ENCODE measurements at regions not wholly inside any gene's neighbourhood (a gene's known extent, or its start where the extent isn't known, plus 50 kb on each side); places are given as distances from the start of the nearest gene placed in this dataset.

GRCh38 chr15:20348291-20348899 lies 193.2 kb downstream of the GOLGA6L6 start:
- intact Hi-C loops (cut with DNase I) = loop anchor here in 1 of 10 donors (10.0 kb wide), 1 partner anchor 1896 kb away; no protein-coding TSS in a partner anchor
- Histone ChIP-seq H3K36me3 (no peaks in the 10 kb centered on the region), H3K4me1 (no peaks in the 10 kb centered on the region), H3K4me3 (no peak overlapping the region), H3K9me3 (peaks cover 0 to 37% (median 9%) of the 10 kb centered on the region in 11 donors), H3K27ac (no peak overlapping the region), H3K27me3 (peaks cover 2 to 67% (median 14%) of the 10 kb centered on the region in 7 donors)
- WGBS, 2 donors = 79 to 83% methylated on average over 13 of the region's 13 CpGs
- no peak for TF ChIP-seq CTCF (IDR thresholded peaks at IDR 0.05)
- no peak for DNase-seq
- ATAC-seq = no peak

- no peak for ATAC-seq
- intact Hi-C loops (cut with DNase I) = loop anchor here in 1 of 10 donors (10.0 kb wide), 1 partner anchor 1899 kb away; no protein-coding TSS in a partner anchor
Measured at GRCh38 chr15:20346082-20346805, 195.4 kb downstream of the GOLGA6L6 start.

GRCh38 chr15:20345401-20345958 lies 196.1 kb downstream of the GOLGA6L6 start:
- no peak overlapping the region for H3K27ac ChIP-seq
- no peaks in the 10 kb centered on the region for H3K4me1 ChIP-seq
- peaks cover 0 to 45% (median 9%) of the 10 kb centered on the region in 11 donors for H3K9me3 ChIP-seq
- H3K4me3 ChIP-seq = no peak overlapping the region
- DNase-seq = no peak
- intact Hi-C loops (cut with DNase I) = loop anchor here in 1 of 10 donors (10.0 kb wide), 1 partner anchor 1899 kb away; no protein-coding TSS in a partner anchor
- H3K36me3 ChIP-seq = no peaks in the 10 kb centered on the region
- peaks cover 0 to 39% (median 10%) of the 10 kb centered on the region in 7 donors for H3K27me3 ChIP-seq
- 75 to 81% methylated on average over 6 to 7 of the region's 7 CpGs for WGBS, 2 donors
- no peak for ATAC-seq
- TF ChIP-seq CTCF (IDR thresholded peaks at IDR 0.05) = no peak

More at GRCh38 chr15:20346082-20346805, 195.4 kb downstream of the GOLGA6L6 start:
- Histone ChIP-seq H3K36me3 (no peaks in the 10 kb centered on the region), H3K27me3 (peaks cover 0 to 45% (median 14%) of the 10 kb centered on the region in 7 donors), H3K4me1 (no peaks in the 10 kb centered on the region), H3K9me3 (peaks cover 0 to 40% (median 9%) of the 10 kb centered on the region in 11 donors), H3K4me3 (no peak overlapping the region), H3K27ac (no peak overlapping the region)
- DNase-seq = no peak
- WGBS, 2 donors = 40 to 43% methylated on average over 4 of the region's 4 CpGs
- no peak for TF ChIP-seq CTCF (IDR thresholded peaks at IDR 0.05)

- WGBS, 2 donors = 69% methylated on average over 12 of the region's 12 CpGs
Measured at GRCh38 chr15:20344601-20345400, 196.8 kb downstream of the GOLGA6L6 start.

More at GRCh38 chr15:20344601-20345400, 196.8 kb downstream of the GOLGA6L6 start:
- H3K4me3 ChIP-seq = no peak overlapping the region
- H3K9me3 ChIP-seq = peaks cover 0 to 51% (median 10%) of the 10 kb centered on the region in 11 donors
- intact Hi-C loops (cut with DNase I) = loop anchor here in 2 of 10 donors (5.0 to 10.0 kb wide), 2 partner anchors 58 to 1900 kb away; no protein-coding TSS in a partner anchor
- H3K36me3 ChIP-seq = no peaks in the 10 kb centered on the region
- TF ChIP-seq CTCF (IDR thresholded peaks at IDR 0.05) = no peak
- ATAC-seq = no peak
- H3K4me1 ChIP-seq = no peaks in the 10 kb centered on the region
- no peak overlapping the region for H3K27ac ChIP-seq
- H3K27me3 ChIP-seq = peaks cover 0 to 33% (median 10%) of the 10 kb centered on the region in 7 donors
- DNase-seq = no peak
